ENCODE measurements at regions not wholly inside any gene's neighbourhood (a gene's known extent, or its start where the extent isn't known, plus 50 kb on each side); places are given as distances from the start of the nearest gene placed in this dataset.

- no peak for DNase-seq (ENCODE audit: low spot score)
Observed at GRCh38 chr18:34159691-34160185, 65.0 kb downstream of the NOL4 start.

GRCh38 chr18:34158881-34159690 is 65.6 kb downstream of the NOL4 start:
- peak; percentile 20 for DNase-seq (ENCODE audit: low spot score)

GRCh38 chr18:34153711-34154110 is 71.0 kb downstream of the NOL4 start:
- peak; percentile 81 for DNase-seq (ENCODE audit: low spot score)

GRCh38 chr18:34131006-34131405 is 93.7 kb downstream of the NOL4 start:
- DNase-seq (ENCODE audit: low spot score), result no peak

- no peak for DNase-seq (ENCODE audit: low spot score)
Observed at GRCh38 chr18:34128436-34128835, 96.3 kb downstream of the NOL4 start.

GRCh38 chr18:34126121-34126520 is 98.6 kb downstream of the NOL4 start:
- DNase-seq (ENCODE audit: low spot score), result no peak

- DNase-seq (ENCODE audit: low spot score), result peak; percentile 54
Observed at GRCh38 chr18:34122724-34123334, 101.9 kb downstream of the NOL4 start.

GRCh38 chr18:34121200-34121721 is 103.5 kb downstream of the NOL4 start:
- DNase-seq (ENCODE audit: low spot score), result peak; percentile 90

- DNase-seq (ENCODE audit: low spot score), result no peak
Observed at GRCh38 chr18:34120294-34120693, 104.4 kb downstream of the NOL4 start.

- no peak for DNase-seq (ENCODE audit: low spot score)
Observed at GRCh38 chr18:34117319-34117718, 107.4 kb downstream of the NOL4 start.

GRCh38 chr18:34115409-34116081 is 109.2 kb downstream of the NOL4 start:
- DNase-seq (ENCODE audit: low spot score), result no peak

GRCh38 chr18:34114996-34115395 is 109.7 kb downstream of the NOL4 start:
- peak; percentile 13 for DNase-seq (ENCODE audit: low spot score)

- no peak for DNase-seq (ENCODE audit: low spot score)
Observed at GRCh38 chr18:34108206-34108605, 116.5 kb downstream of the NOL4 start.

GRCh38 chr18:34098109-34098508 is 126.6 kb downstream of the NOL4 start:
- DNase-seq (ENCODE audit: low spot score), result no peak

- DNase-seq (ENCODE audit: low spot score), result no peak
Observed at GRCh38 chr18:34097312-34097711, 127.4 kb downstream of the NOL4 start.

- no peak for DNase-seq (ENCODE audit: low spot score)
Observed at GRCh38 chr18:34094148-34094547, 130.6 kb downstream of the NOL4 start.

GRCh38 chr18:34092796-34093195 is 131.9 kb downstream of the NOL4 start:
- DNase-seq (ENCODE audit: low spot score), result no peak

GRCh38 chr18:34086370-34086769 is 138.3 kb downstream of the NOL4 start:
- DNase-seq (ENCODE audit: low spot score), result no peak

GRCh38 chr18:34085140-34085739 is 139.5 kb downstream of the NOL4 start:
- DNase-seq (ENCODE audit: low spot score), result no peak

- DNase-seq (ENCODE audit: low spot score), result no peak
Observed at GRCh38 chr18:34084635-34085034, 140.1 kb downstream of the NOL4 start.

- DNase-seq (ENCODE audit: low spot score), result no peak
Observed at GRCh38 chr18:34083910-34084535, 140.7 kb downstream of the NOL4 start.

GRCh38 chr18:34077599-34077998 is 147.1 kb downstream of the NOL4 start:
- DNase-seq (ENCODE audit: low spot score), result no peak
